Left forelimb (tissue), 1 donor: ENCODE measurements at regions not wholly inside any gene's neighbourhood (a gene's known extent, or its start where the extent isn't known, plus 50 kb on each side); places are given as distances from the start of the nearest gene placed in this dataset.
A peak's percentile ranks its signal among the peaks of the same experiment; 100 is the strongest.

Experiments used
- DNase-seq: peaks from one replicate; pipeline ENCODE4 v3.0.0-alpha.2; 2018; ENCODE audit warnings: low spot score

DNA sequence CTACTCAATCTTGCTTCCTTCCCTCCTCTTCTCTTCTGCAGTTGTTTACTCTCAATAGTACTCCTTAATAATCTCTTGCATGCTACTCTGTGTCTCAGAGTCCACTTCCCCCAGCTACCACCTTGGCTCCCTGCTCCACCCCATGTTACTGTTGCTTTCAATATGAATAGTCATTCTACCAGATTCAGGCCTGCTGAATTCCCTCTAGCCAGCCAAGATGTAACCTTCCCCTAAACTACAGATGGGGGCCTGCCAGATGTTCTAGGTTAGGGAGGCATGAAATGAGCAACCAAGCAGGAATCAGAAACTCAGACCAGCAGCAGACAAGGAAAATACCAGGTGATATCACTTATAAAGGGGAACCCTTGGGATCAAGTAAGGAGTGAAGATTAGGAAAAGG is 392.1 kb upstream of the DDHD1 start:
- no peak for DNase-seq

DNA sequence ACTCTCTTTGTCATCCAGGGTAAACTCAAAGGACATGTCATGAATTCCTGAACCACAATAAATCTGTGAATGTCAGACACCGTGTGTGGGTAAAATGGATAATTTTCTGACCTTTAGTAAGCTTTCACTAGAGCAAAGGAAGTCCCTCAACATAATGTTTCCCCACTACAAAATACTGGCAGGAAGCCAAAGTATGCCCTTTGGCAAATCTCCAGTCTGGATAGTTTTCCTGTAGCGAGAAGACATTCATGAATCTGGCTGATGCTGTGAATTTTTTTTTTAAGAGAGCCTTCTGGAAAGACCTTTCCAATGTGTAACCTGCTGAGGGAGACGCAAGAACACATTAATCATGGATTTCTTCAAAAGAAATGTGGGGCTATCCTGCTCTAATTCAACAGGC is 389.6 kb upstream of the DDHD1 start:
- DNase-seq = no peak

DNA sequence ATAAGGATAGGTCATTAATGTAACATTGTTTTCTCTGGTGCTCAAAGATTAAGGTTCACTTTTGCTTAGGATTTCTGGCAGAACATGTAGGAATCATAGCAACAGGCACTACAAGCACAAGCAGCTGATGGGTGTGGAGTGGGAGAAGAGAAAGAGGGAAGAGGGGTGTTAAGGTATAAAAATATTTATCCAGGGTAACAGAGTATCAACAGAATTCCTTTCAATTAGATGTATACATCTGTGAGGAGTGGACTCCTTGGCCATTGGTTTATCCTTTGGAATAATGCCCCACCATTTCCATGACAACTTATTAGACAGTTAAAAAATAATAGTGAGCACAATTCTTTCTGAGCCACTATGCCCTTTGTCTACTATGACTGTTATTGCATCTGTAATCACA is 388.3 kb upstream of the DDHD1 start:
- DNase-seq = no peak

DNA sequence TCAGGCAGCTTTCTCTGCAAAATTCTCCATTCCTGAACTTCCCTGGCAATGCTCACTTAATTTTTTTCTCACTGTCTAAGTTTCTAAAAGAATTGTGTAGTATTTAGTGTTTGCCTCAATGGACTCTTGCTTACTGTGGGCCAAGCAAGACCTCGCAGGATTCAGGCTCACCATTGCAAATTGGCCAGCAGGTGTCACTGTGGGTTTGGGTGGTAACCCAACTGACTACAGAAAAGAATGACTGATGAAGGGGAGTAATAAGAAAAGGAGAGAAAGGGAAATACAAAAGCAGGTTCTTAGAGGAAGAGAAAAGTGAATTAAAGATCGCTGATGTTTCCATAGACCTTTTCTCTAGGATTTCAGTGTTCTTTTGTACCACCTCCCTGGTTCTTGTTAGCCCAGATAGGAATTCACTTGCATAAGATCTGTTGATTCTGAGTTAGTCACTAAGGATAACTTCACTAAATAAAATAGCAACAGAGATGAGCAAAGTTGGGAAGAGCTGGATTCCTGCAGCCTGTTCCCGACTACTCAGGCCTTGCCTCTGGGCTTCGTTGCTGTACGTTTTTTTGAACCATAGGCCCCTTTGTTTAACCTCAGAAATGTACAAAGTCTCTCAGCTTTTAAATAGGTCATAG is 386.5 kb upstream of the DDHD1 start:
- peak; percentile 86 for DNase-seq

DNA sequence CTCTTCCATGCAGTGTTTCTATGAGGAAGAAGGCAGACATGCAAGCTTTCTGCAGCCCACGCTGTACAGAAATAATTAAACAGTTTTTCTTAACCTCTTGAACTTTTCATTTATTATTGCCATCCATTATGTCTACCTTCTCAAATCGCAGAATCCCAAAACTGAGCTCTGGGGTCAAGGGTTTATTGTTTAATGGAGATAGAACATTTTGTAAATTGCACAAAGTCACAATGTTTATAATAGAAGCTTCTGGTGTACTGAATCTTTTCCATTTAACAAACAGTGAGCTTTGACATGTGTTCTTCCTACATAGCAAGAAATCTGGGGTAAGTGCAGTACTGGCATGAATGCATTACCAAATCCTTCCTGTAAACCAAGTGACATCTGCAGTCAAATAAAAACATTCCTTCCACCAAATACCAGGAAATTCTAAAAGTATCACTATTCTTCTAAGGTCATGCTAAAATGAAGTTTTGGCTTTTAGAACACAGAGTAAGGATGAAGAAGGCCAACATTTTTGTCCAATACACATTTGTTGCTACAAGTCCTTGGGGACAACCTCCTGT is 385.3 kb upstream of the DDHD1 start:
- no peak for DNase-seq

DNA sequence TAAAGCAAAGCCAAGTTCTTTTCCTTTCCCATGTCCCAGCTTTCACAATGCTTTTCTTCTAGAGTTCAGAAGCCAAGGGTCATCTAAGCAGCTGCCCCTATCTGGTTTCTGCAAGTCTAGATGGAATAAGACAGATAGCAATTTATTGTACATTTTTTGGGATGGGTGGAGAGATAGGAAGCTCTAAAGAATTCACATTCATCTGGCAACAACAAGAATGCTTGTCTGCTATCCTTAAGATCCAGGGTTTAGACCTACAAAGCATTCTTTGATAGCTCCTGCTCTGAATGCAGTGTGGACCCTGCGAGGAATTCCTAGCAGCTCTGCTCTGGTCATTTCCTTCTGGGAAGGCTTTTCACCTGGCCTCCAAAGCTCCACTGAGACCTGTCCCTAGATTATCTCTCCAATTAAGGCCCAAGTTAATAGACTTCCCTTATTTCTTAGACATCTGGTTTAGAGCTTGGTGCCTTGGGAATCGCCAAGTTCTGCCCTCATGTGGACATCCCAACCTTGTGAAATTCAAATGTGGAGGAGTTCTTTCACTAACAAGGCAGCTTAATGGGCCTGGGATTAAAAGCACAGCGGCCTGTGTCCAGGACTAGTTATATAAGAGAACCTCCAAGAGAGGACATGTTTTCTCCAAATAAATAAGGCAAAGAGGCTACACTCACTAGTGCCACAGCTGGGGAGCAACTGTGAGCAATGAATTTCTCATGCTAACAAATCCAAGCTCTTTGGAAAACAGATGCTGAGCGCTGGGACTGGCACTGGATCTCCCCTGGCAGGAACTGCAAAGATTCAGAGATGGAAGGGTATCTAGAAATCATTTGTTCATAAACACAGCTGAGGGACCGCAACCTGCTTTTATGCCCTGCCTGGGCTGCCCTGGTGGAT is 384.5 kb upstream of the DDHD1 start:
- DNase-seq = no peak

DNA sequence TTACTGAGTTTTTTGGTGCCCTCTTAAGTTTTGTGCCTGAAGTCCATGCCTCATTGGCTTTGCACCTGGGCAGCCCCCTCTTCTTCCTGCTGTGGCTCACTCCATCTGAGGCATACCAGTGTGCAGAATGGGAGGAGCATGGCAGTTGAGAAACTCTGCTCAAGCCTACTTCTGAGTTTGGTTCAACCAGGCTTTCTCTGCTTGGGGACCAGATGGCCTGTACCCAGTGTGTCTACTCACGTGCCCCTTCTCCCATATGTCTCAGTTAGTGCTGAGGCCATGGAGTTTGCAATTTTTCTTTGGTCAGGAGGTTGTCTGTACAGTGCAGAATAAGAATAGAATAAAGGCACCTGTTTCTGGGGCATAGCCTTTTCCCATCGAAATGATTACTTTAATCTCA is 383.3 kb upstream of the DDHD1 start:
- no peak for DNase-seq

DNA sequence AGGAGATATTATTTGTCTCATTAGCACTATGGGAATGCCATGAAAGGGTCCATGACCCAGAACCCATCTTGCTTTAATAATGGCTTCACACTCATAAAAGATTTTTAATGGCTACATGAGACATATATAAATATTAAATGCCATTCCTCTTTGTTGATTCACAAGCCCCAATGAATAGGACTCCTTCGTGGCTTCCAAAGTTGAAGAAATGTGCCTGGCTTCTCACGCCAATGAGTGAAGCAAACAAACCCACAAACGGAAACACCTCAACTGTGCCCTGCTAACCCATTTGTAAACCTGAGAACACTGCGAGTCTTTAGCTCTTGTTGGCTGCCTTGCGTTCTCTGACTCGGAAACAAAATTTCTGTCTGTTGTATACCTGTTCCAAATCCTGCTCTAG is 381.7 kb upstream of the DDHD1 start:
- DNase-seq = no peak

DNA sequence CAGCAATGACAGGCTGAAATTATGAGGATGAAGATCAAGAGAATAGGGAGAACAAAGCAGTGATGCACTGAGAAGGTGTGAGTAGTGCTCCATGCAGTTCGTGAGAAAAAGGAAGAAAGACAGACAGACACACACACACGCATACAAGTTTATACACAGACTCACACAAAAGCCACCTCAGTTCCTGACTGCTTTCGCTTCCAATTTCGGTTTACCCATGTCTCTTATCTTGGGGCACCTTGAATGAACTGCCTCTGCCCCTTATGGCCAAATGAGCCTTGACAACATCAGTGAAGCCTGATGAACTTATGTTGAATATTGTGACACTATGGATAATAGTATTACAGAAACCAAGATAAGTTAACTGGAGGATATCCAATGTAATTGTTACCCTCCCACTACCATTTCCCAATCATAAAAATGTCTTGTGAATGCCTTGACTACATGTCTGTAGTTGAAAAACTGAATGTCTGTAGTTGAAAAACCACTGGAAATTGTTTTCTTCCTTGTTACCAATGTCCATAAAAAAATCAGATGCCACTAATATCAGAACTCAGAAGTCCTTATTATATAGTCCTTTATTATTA is 380.4 kb upstream of the DDHD1 start:
- DNase-seq = no peak

DNA sequence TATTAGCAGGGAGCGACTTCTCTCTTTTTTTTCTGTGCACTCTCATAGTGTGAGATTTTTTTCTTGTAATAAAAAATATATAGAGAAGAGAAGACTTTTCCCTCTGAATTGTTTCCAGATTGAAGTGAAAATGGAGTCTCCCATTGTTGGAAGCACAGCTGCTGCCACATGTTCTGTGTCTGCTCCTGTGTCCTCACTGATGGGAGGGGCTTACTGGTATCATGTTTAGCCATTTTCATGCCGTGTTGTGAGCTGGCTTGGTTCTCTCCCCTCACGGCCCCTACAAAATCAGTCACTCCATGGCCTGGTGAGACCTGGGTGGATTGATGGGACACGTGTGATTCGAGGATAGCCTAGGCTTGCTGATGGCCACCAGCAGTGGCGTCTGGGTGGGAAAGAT is 379.7 kb upstream of the DDHD1 start:
- no peak for DNase-seq

DNA sequence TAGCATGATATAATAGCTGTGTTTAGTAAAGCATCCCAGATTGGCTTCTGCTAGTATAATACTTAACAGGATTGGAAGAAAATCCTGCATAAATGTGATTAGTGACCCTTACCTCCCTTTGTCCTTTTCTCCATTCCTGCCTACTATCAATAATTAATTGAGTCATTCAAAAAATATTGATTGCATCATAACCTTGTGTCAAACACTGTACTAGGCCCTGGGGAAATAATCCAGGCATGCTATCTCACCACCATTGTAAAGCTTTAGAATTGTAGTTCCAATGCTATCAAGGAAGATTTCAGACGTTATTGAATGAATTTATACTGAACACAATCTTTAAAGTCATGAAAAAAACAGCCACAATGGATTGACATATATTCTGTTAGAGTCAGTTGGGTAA is 378.6 kb upstream of the DDHD1 start:
- DNase-seq = no peak

DNA sequence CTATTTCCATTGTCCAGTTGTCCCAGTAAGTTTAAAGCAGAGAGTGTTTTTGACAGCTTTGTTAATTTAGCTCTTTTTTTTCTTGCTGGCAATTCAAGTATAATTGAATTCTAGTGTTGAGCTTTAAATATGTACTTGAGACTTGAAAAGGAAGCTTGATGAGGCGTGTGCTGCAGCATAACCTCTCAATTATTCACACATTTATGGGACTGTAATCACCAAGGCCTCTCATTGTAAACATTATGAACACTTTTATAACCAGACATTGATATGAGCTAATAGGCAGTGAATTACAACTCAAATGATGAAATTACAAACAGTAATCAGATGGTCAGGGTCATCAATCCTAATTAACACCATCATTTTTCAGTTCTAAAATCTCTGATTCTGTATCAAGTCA is 378.0 kb upstream of the DDHD1 start:
- no peak for DNase-seq

DNA sequence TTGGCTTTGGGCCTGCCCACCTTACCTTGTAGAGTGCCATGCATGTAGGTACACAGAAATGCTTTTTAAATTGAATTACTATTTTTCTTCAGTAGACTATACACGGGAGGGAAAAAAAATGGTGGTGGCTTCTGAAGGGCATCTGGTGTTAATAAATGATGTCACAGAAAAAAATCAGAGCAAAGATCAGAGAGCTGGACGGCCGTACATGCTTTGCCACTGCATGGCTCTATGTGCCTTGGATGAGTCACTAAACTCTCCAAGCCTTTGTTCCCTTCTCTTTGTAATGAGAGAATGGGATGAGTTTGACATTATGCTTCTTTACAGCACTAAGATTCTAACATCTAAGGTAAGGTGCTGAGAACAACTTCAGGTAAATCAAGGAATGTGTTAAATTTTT is 376.4 kb upstream of the DDHD1 start:
- DNase-seq = no peak

DNA sequence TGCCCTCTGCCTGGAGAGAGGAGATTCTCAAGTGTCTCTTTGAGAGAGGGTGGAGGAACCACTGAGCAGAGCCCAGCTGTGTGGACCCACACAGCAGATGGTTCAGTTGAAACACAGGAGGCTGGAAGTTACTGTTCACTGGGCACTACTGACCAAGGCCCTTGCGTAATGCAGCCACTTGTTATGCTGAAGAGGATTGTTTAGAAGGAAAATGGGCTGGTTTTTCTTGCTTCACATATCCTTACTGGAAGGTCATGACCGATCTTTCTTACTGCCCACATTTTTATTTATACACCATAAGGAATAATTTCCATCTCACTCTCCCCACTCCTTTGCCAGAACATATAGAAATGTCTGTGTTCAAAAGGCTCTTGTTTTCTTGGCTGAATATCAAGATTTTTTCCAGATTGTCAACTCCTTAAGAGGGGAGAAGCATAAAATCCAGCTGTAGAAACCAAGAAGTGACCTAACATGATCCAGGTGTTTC is 375.1 kb upstream of the DDHD1 start:
- no peak for DNase-seq

DNA sequence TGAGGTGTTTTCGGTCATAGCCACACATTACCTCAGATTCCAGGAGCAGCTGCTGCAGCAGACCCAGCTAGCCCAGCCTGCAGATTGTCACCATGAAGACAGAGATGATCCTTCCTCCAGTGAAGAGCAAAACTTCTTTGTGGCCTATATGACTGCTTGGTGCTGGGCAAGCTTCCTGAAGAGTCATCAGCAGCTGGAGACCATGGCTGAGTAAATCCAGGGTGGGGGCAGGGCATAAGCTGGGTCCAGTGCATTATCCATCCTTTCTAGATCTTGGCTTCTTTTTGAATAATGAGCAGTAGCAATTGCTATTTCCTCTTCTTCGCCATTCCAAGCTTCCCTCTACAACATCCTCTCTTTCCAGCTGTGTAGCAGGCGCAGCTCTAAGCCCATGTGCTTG is 373.1 kb upstream of the DDHD1 start:
- no peak for DNase-seq

DNA sequence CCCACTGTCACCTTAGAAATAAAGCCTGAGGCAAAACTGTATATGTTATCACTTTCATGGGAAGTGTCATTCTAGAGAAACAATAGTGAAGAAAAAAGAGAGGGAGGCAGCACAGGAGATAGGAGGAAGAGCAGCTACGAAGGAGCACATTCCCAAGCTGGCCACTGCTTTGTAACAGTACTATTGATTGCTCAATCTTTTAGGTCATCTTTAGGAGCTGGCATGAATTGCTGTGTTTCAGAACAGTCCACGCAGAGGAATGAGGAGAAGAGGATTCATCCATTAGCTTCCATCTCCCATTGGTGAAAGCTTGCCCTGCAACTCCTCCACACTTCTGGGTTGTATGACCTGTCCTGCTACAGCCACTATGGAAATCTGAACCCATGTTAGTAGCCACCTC is 372.5 kb upstream of the DDHD1 start:
- no peak for DNase-seq

DNA sequence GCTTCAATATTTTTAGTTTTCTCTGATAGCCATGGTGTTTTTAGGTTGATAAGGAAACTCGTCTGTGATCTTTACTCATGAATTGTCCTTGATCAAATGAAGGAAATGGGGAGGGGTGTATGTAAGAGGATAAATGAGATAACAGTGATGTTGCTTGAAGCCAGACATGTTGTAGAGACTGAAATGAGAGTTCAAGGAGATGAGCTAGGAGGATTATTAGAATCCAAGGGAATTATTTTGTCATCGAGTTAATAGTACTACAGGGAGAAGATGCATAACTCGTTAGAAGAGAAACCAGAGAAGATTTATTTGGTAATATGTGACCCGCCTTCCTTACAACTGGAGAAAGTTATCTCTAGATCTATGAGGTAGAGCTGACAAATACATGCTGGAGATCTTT is 371.3 kb upstream of the DDHD1 start:
- DNase-seq = no peak

DNA sequence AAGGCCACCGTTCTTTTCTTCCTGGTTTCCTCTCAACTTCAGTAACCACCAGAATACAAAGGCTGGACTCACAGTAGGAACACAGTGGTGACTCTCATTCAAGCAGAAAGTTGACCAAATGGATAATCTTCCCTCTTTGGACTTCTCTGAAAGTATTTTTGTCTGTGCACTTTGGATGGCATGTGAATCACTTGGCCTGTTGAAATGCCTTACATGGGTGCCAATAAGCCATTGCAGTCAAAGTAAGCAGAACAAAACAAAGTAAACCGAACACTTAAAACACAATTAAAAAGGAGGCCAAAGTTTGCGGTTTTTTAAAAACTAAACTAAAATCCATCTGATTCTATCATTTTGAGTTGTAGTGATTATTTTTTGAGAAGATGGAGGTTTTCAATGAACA is 370.1 kb upstream of the DDHD1 start:
- no peak for DNase-seq

DNA sequence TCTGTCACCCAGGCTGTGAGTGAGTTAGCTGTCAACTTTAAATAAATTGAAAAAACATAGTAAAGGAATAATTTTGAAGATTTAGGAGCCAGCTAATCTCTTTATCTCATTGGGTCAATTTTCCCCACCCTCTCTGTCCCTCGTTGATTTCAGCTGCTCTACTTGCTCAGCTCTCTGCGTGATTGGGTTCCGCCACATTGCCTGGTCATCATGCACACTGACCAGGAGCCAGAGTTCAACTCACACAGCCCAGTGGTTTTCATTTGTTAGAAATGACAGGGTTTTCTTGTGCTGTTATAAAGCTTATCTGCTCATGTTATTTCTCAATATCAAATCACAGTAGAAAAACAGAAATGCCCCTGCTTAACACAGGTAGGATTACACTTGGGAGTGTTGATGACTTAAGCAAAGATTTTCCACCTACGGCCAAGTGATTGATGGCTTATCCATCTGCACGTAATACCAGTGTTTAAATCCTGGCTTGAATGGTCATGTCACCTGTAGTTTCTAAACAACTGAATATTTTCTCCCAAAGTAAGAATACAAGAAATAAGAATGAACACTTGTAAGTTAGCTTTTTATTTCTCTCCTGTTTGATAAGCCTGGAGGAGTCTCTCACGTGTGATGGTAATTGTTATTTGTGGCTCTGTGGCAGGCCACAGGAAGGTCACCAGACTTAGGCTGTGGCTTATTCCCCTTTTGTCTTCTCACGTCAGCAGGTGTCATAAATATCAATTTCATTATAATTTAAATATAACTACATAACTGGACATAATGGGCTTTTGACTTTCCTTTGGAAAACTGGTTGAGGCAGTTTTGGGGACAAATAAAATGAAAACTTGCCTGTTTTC is 367.2 kb upstream of the DDHD1 start:
- DNase-seq = no peak

DNA sequence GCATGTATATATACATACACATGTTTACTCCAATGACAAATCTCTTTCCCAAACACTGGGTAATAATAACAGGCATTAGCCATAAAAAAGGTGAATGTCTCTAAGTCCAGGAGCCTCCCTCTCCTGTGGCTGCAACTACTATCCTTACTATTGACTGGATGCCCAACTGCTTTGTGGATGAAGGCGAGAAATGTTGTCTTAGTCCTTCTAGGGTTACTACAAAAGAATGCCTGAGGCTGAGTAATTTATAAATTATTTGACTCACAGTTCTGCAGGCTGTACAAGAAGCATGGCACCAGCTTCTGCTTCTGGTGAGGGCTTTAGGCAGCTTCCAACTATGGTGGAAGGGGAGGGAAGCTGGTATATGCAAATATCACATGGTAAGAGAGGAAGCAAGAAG is 366.0 kb upstream of the DDHD1 start:
- DNase-seq = no peak

DNA sequence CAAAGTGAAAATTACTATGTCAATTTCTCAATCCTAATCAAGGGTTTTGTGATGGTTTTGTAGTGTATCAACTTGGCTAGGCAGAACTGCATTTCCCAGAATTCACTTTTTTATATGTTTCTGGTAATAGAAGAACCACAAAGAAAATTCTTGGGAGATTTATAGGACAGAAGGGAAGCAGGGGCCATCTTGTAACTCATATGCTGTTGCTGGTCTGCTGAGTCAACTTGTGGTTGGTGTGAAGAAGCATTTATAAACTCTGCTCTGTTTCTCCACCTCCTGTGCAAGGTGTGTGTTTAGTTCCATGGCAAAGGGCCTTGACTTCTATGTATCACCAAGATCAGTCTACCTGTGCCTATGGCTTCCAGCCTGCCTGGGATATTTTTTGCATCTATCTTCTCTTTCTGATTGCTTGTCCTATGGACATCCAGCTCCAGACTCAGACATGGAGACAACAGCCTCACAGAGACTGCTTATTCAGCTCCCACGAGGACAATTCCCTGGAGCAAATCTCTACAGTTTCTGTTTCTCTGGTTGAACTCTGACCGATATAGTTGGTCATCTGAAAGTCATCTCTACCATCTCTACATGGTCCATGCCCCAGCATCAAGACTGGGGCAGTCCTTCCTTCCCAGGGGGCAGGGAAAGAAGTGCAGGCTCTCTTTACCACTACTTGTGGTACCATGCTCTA is 364.3 kb upstream of the DDHD1 start:
- no peak for DNase-seq
